ENCODE measurements at regions not wholly inside any gene's neighbourhood (a gene's known extent, or its start where the extent isn't known, plus 50 kb on each side); places are given as distances from the start of the nearest gene placed in this dataset.

DNA sequence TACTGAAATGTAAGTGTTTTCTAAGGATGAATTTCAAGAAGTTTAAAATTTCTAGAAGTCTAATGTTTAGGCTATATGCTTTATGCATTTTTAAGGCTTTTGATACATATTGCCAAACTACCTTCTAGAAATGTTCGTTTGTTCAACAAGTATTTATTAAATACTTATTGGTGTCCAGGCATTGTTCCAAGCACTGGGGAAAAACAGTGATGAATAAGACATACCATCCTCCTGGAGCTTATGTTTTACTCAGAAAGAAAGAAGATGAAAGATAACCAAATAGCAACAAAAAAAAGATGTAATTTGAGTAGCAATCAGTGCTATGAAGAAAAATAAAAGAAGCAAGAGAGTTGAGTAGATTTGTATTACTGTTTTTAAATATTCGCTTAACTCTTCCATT, 692.9 kb downstream of the SLC4A3 start:
- DNase-seq (ENCODE audit: low read depth): no peak
- TF ChIP-seq, protein P1, sequence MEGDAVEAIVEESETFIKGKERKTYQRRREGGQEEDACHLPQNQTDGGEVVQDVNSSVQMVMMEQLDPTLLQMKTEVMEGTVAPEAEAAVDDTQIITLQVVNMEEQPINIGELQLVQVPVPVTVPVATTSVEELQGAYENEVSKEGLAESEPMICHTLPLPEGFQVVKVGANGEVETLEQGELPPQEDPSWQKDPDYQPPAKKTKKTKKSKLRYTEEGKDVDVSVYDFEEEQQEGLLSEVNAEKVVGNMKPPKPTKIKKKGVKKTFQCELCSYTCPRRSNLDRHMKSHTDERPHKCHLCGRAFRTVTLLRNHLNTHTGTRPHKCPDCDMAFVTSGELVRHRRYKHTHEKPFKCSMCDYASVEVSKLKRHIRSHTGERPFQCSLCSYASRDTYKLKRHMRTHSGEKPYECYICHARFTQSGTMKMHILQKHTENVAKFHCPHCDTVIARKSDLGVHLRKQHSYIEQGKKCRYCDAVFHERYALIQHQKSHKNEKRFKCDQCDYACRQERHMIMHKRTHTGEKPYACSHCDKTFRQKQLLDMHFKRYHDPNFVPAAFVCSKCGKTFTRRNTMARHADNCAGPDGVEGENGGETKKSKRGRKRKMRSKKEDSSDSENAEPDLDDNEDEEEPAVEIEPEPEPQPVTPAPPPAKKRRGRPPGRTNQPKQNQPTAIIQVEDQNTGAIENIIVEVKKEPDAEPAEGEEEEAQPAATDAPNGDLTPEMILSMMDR (conservative IDR thresholded peaks at IDR 0.05; ENCODE audit: low read depth, low read length): no peak
- H3K4me3 ChIP-seq (ENCODE audit: low read depth, low read length): no peak overlapping the region

GRCh38 chr2:220332886-220333285, 705.5 kb downstream of the SLC4A3 start:
- no peak overlapping the region for H3K4me3 ChIP-seq (ENCODE audit: low read depth, low read length)

GRCh38 chr2:220334210-220334609, 706.8 kb downstream of the SLC4A3 start:
- TF ChIP-seq, protein P1 (conservative IDR thresholded peaks at IDR 0.05; ENCODE audit: low read depth, low read length): no peak
- no peak for DNase-seq (ENCODE audit: low read depth)

More at GRCh38 chr2:220332886-220333285, 705.5 kb downstream of the SLC4A3 start:
- no peak for DNase-seq (ENCODE audit: low read depth)
- TF ChIP-seq, protein P1 (conservative IDR thresholded peaks at IDR 0.05; ENCODE audit: low read depth, low read length): no peak

GRCh38 chr2:220334871-220335590, 707.6 kb downstream of the SLC4A3 start:
- no peak overlapping the region for H3K4me3 ChIP-seq (ENCODE audit: low read depth, low read length)
- DNase-seq (ENCODE audit: low read depth): no peak
- TF ChIP-seq, protein P1 (conservative IDR thresholded peaks at IDR 0.05; ENCODE audit: low read depth, low read length): no peak

More at GRCh38 chr2:220334210-220334609, 706.8 kb downstream of the SLC4A3 start:
- no peak overlapping the region for H3K4me3 ChIP-seq (ENCODE audit: low read depth, low read length)

- TF ChIP-seq, protein P1 (conservative IDR thresholded peaks at IDR 0.05; ENCODE audit: low read depth, low read length): no peak
- no peak for DNase-seq (ENCODE audit: low read depth)
- no peak overlapping the region for H3K4me3 ChIP-seq (ENCODE audit: low read depth, low read length)
Observed at GRCh38 chr2:220335591-220335915, 708.1 kb downstream of the SLC4A3 start.

GRCh38 chr2:220336771-220337170, 709.3 kb downstream of the SLC4A3 start:
- TF ChIP-seq, protein P1 (conservative IDR thresholded peaks at IDR 0.05; ENCODE audit: low read depth, low read length): no peak
- H3K4me3 ChIP-seq (ENCODE audit: low read depth, low read length): no peak overlapping the region
- no peak for DNase-seq (ENCODE audit: low read depth)
